Testis (tissue), 2 donors: ENCODE measurements at regions not wholly inside any gene's neighbourhood (a gene's known extent, or its start where the extent isn't known, plus 50 kb on each side); places are given as distances from the start of the nearest gene placed in this dataset.

Experiments
- CTCF ChIP-seq, 3 experiments: fragments of 450-650 bp in 2 of 3; fragments of 200-600 bp in 1 of 3; sonication (generic) in 1 of 3; IDR thresholded peaks; one replicate each; pipeline ENCODE4 v1.5.1; 2016 to 2019; ENCODE audit warnings: antibody characterized with exemption in 3 of 3, mild to moderate bottlenecking in 2 of 3, moderate library complexity in 1 of 3
- POLR2A ChIP-seq: fragments of 450-650 bp; IDR thresholded peaks from one replicate; pipeline ENCODE4 v1.6.1; 2017; ENCODE audit warnings: antibody characterized with exemption, mild to moderate bottlenecking, moderate library complexity

- no peak for TF ChIP-seq POLR2A
- TF ChIP-seq CTCF (IDR thresholded peaks at IDR 0.05) = no peak
Observed at GRCh38 chrX:116823677-116824076, 360.9 kb upstream of the CT83 start.
